OCI-LY7 (cell line): ENCODE measurements at regions not wholly inside any gene's neighbourhood (a gene's known extent, or its start where the extent isn't known, plus 50 kb on each side); places are given as distances from the start of the nearest gene placed in this dataset.
A peak's percentile ranks its signal among the peaks of the same experiment; 100 is the strongest.

Experiments
- BruUV-seq: library from RNA; stranded (reverse); fragments of 400-500 nt; replicated peaks from 2 replicates; lab custom pipeline; 2021; lab: Mats Ljungman, UMichigan
- CTCF ChIA-PET: fragments of 300-600 bp; sonication (Branson Sonifier 250); formaldehyde crosslinking; loops from one replicate; lab custom pipeline; 2022; ENCODE audit warnings: antibody characterized with exemption; ENCODE audit not compliant: unreplicated experiment; lab: Charles Lee
- POLR2A ChIA-PET: fragments of 300-600 bp; sonication (Branson Sonifier 250); formaldehyde crosslinking; loops from one replicate; lab custom pipeline; 2022; ENCODE audit warnings: antibody characterized with exemption; lab: Charles Lee
- DNase-seq: peaks from one replicate; pipeline ENCODE4 v3.0.0-alpha.2; 2015; ENCODE audit warnings: low spot score
- H2AFZ ChIP-seq: fragments of 200-600 bp; sonication (generic), shearing (Covaris generic); 2 replicates; pipeline ENCODE4 v1.6.1; 2014; ENCODE audit warnings: mild to moderate bottlenecking, antibody characterized with exemption, low read length, moderate library complexity
- H3K27ac ChIP-seq: fragments of 200-600 bp; sonication (generic); 2 replicates; pipeline ENCODE4 v1.5.1; 2014; ENCODE audit warnings: mixed run types, low read depth, mild to moderate bottlenecking, moderate library complexity, low read length, inconsistent platforms; ENCODE audit not compliant: poor library complexity, severe bottlenecking
- H3K36me3 ChIP-seq: fragments of 200-600 bp; sonication (generic); 2 replicates; pipeline ENCODE4 v1.6.1; 2014; ENCODE audit warnings: mild to moderate bottlenecking, antibody characterized with exemption, low read length, moderate library complexity, mixed read lengths; ENCODE audit not compliant: insufficient read depth
- H3K4me1 ChIP-seq: fragments of 200-600 bp; sonication (generic); 2 replicates; pipeline ENCODE4 v1.5.1; 2014; ENCODE audit warnings: mild to moderate bottlenecking, low read length; ENCODE audit not compliant: insufficient read depth, poor library complexity, severe bottlenecking
- H3K4me2 ChIP-seq: fragments of 200-600 bp; sonication (generic); 2 replicates; pipeline ENCODE4 v1.6.1; 2014; ENCODE audit warnings: mild to moderate bottlenecking, low read length
- H3K4me3 ChIP-seq: fragments of 200-600 bp; sonication (generic); 2 replicates; pipeline ENCODE4 v1.5.1; 2014; ENCODE audit warnings: mild to moderate bottlenecking, low read depth, low read length; ENCODE audit not compliant: poor library complexity, severe bottlenecking
- H3K79me2 ChIP-seq: fragments of 200-600 bp; sonication (generic); 2 replicates; pipeline ENCODE4 v1.6.1; 2016; ENCODE audit warnings: low read depth, mild to moderate bottlenecking, low read length, moderate library complexity, mixed read lengths; ENCODE audit not compliant: insufficient read depth
- H3K9me2 ChIP-seq: fragments of 200-600 bp; sonication (generic); 2 replicates; pipeline ENCODE4 v1.6.1; 2016; ENCODE audit warnings: mild to moderate bottlenecking, low read length, mixed read lengths; ENCODE audit not compliant: insufficient read depth
- H3K9me3 ChIP-seq: fragments of 200-600 bp; sonication (generic); 2 replicates; pipeline ENCODE4 v1.6.1; 2014; ENCODE audit warnings: mild to moderate bottlenecking, mixed run types, low read length, mixed read lengths
- H4K20me1 ChIP-seq: fragments of 200-600 bp; sonication (generic); 2 replicates; pipeline ENCODE4 v1.6.1; 2014; ENCODE audit warnings: mild to moderate bottlenecking, antibody characterized with exemption, low read length, moderate library complexity, mixed read lengths; ENCODE audit not compliant: insufficient read depth
- EZH2phosphoT487 ChIP-seq: fragments of 200-600 bp; sonication (generic); IDR thresholded peaks from 2 replicates; pipeline ENCODE4 v1.6.1; 2018; ENCODE audit warnings: low read depth, borderline replicate concordance, mild to moderate bottlenecking, mixed run types, antibody characterized with exemption, low read length, moderate library complexity, mixed read lengths
- intact Hi-C: fragments of 100-400 bp; cut with micrococcal nuclease; formaldehyde crosslinking; loops from one replicate; pipeline ENCODE4 v1.10.0; 2022; ENCODE audit not compliant: unreplicated experiment
- TF ChIP-seq, protein P1 (sequence below): fragments of 200-600 bp; sonication (generic); conservative IDR thresholded peaks from 2 replicates; pipeline ENCODE4 v1.5.1; 2014; ENCODE audit warnings: mild to moderate bottlenecking, antibody characterized with exemption, low read length, moderate library complexity, mixed read lengths

DNA sequence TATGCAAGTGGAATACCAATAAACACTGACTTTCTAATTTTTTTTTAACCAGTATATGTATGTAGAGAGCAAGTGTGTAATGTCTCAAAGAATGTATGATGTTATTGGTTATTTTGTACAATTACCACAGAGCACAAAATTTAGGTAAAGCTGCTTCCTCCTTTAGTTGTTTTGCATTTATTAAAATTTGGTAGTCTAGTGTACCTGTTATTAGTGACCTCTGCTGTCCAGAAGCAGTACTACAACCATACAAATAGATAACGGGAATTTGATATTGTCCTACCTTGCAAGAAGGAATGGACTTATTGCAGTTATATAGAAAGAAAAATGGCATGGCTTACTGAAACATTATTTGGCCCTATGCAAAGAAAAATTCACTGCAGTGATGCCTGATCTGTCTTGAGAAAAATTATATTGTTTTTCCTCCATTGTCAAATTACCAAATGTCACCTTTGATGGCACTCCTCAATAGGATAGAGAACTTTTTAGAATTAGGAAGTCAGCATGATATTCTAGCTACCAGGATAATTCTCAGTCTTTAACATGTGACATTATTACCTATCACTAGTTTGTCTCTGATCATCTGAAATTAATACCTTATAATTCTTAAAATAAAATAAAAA, 153.9 kb upstream of the RMST start:
- Histone ChIP-seq H3K4me3 (no peak overlapping the region), H3K4me2 (no peak overlapping the region), H2AFZ (no peak overlapping the region), H3K9me3 (peaks cover 22% of the 10 kb centered on the region; the same call in 1 of the 2 replicates), H3K27ac (no peak overlapping the region), H4K20me1 (no peaks in the 10 kb centered on the region), H3K36me3 (no peaks in the 10 kb centered on the region; the same call in 1 of the 2 replicates), H3K79me2 (no peaks in the 10 kb centered on the region), H3K9me2 (no peaks in the 10 kb centered on the region), H3K4me1 (peaks cover 21% of the 10 kb centered on the region)
- BruUV-seq = no TSS peak
- CTCF ChIA-PET = no interaction called here
- peak; percentile 55 for DNase-seq
- POLR2A ChIA-PET = interaction anchor here (0.6 kb wide), 1 partner anchor 907 kb away, joined by 3 read pairs; no protein-coding TSS in a partner anchor
- no peak for TF ChIP-seq EZH2phosphoT487
- TF ChIP-seq, protein P1, sequence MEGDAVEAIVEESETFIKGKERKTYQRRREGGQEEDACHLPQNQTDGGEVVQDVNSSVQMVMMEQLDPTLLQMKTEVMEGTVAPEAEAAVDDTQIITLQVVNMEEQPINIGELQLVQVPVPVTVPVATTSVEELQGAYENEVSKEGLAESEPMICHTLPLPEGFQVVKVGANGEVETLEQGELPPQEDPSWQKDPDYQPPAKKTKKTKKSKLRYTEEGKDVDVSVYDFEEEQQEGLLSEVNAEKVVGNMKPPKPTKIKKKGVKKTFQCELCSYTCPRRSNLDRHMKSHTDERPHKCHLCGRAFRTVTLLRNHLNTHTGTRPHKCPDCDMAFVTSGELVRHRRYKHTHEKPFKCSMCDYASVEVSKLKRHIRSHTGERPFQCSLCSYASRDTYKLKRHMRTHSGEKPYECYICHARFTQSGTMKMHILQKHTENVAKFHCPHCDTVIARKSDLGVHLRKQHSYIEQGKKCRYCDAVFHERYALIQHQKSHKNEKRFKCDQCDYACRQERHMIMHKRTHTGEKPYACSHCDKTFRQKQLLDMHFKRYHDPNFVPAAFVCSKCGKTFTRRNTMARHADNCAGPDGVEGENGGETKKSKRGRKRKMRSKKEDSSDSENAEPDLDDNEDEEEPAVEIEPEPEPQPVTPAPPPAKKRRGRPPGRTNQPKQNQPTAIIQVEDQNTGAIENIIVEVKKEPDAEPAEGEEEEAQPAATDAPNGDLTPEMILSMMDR = peak; percentile 91
- intact Hi-C loops = loop anchor here (2.0 to 5.0 kb wide), 5 partner anchors 161 to 1088 kb away; no protein-coding TSS in a partner anchor

GRCh38 chr12:97309921-97310320, 152.7 kb upstream of the RMST start:
- no TSS peak for BruUV-seq
- no peaks in the 10 kb centered on the region for H4K20me1 ChIP-seq
- H3K4me2 ChIP-seq = no peak overlapping the region
- CTCF ChIA-PET = no interaction called here
- H3K27ac ChIP-seq = no peak overlapping the region
- intact Hi-C loops = loop anchor here (2.0 to 5.0 kb wide), 5 partner anchors 163 to 1087 kb away; no protein-coding TSS in a partner anchor
- POLR2A ChIA-PET = no interaction called here
- H3K79me2 ChIP-seq = no peaks in the 10 kb centered on the region
- TF ChIP-seq, protein P1 = no peak
- no peak for TF ChIP-seq EZH2phosphoT487
- H3K4me1 ChIP-seq = peaks cover 20% of the 10 kb centered on the region
- H3K4me3 ChIP-seq = no peak overlapping the region
- DNase-seq = no peak
- no peaks in the 10 kb centered on the region for H3K9me2 ChIP-seq
- peaks cover 20% of the 10 kb centered on the region; the same call in 1 of the 2 replicates for H3K9me3 ChIP-seq
- H2AFZ ChIP-seq = no peak overlapping the region
- no peaks in the 10 kb centered on the region; the same call in 1 of the 2 replicates for H3K36me3 ChIP-seq

- BruUV-seq = no TSS peak
- H2AFZ ChIP-seq = no peak overlapping the region
- TF ChIP-seq, protein P1 = peak; percentile 67
- no peak for TF ChIP-seq EZH2phosphoT487
- peaks cover 12% of the 10 kb centered on the region; the same call in 1 of the 2 replicates for H3K9me3 ChIP-seq
- no peak overlapping the region for H3K27ac ChIP-seq
- H3K4me2 ChIP-seq = no peak overlapping the region
- DNase-seq = peak; percentile 20
- ChIA-PET CTCF (no interaction called here), POLR2A (interaction anchor here (0.6 to 0.8 kb wide), 2 partner anchors 22 to 789 kb away, joined by 3 to 4 read pairs; no protein-coding TSS in a partner anchor)
- intact Hi-C loops = no loop called here
- no peak overlapping the region for H3K4me3 ChIP-seq
- H3K36me3 ChIP-seq = no peaks in the 10 kb centered on the region; the same call in 1 of the 2 replicates
- H3K79me2 ChIP-seq = no peaks in the 10 kb centered on the region
- no peaks in the 10 kb centered on the region for H4K20me1 ChIP-seq
- no peaks in the 10 kb centered on the region for H3K9me2 ChIP-seq
- no peaks in the 10 kb centered on the region for H3K4me1 ChIP-seq
Observed at GRCh38 chr12:97312570-97313135, 150.0 kb upstream of the RMST start.
